GM12878 (cell line): ENCODE measurements at regions not wholly inside any gene's neighbourhood (a gene's known extent, or its start where the extent isn't known, plus 50 kb on each side); places are given as distances from the start of the nearest gene placed in this dataset.

Source experiments
- ATAC-seq: fragments of 200-7000 bp; cut with Tn5 transposase; 3 replicates; pipeline ENCODE4 v1.9.1; 2020; ENCODE audit warnings: mild to moderate bottlenecking, moderate library complexity
- BruUV-seq: library from RNA; stranded (reverse); fragments of 400-500 nt; replicated peaks from 2 replicates; lab custom pipeline; 2021; lab: Mats Ljungman, UMichigan
- CTCF ChIA-PET: fragments of 300-600 bp; sonication (Branson Sonifier 250); formaldehyde crosslinking; extraction: SDS; loops from one replicate; lab custom pipeline; 2021; ENCODE audit warnings: inconsistent platforms; lab: Yijun Ruan, JAX
- POLR2A ChIA-PET: fragments of 350-600 bp; formaldehyde crosslinking; extraction: SDS; loops from one replicate; lab custom pipeline; 2021; ENCODE audit warnings: inconsistent platforms; lab: Charles Lee
- RAD21 ChIA-PET: fragments of 300-600 bp; sonication (Branson Sonifier 250); formaldehyde crosslinking; loops from one replicate; lab custom pipeline; 2023; ENCODE audit warnings: antibody characterized with exemption; ENCODE audit not compliant: unreplicated experiment; lab: Charles Lee
- SMC1A ChIA-PET: fragments of 300-600 bp; sonication (Branson Sonifier 250); formaldehyde crosslinking; loops from one replicate; lab custom pipeline; 2023; ENCODE audit not compliant: unreplicated experiment, uncharacterized antibody; lab: Charles Lee
- DNase-seq: peaks from one replicate; pipeline ENCODE4 v3.0.0-alpha.2; 2011; ENCODE audit warnings: low read depth, low spot score
- FAIRE-seq: peaks from 3 replicates; lab custom pipeline; 2011; peaks lifted over from hg19 to GRCh38; lab: Jason Lieb, UNC
- H2AFZ ChIP-seq: 2 replicates; pipeline ENCODE4 v1.6.0; 2011; ENCODE audit warnings: low read depth, low read length, control low read depth; ENCODE audit not compliant: control insufficient read depth
- H3K27ac ChIP-seq: 2 replicates; pipeline ENCODE4 v1.5.1; 2011; ENCODE audit warnings: control low read depth; ENCODE audit not compliant: control insufficient read depth, insufficient read depth
- H3K27me3 ChIP-seq, 2 experiments: replicated peaks in 1 of 2; 2 replicates each; pipeline versions ENCODE4 v1.6.0 to v1.6.1; 2011; ENCODE audit warnings: low read length in 1 of 2; ENCODE audit not compliant: control insufficient read depth in 2 of 2, insufficient read depth in 2 of 2
- H3K36me3 ChIP-seq, 2 experiments: 2 replicates each; pipeline ENCODE4 v1.5.1; 2011; ENCODE audit warnings: low read length in 1 of 2; ENCODE audit not compliant: control insufficient read depth in 2 of 2, insufficient read depth in 2 of 2
- H3K4me1 ChIP-seq: 2 replicates; pipeline ENCODE4 v1.6.1; 2011; ENCODE audit warnings: mild to moderate bottlenecking, low read length, moderate library complexity, mixed read lengths; ENCODE audit not compliant: control insufficient read depth, insufficient read depth
- H3K4me2 ChIP-seq: 2 replicates; pipeline ENCODE4 v1.6.0; 2011; ENCODE audit warnings: control low read depth; ENCODE audit not compliant: control insufficient read depth, insufficient read depth
- H3K4me3 ChIP-seq: fragments of 200-600 bp; sonication (generic); 2 replicates; pipeline ENCODE4 v1.5.1; 2016
- H3K79me2 ChIP-seq: 2 replicates; pipeline ENCODE4 v1.6.0; 2011; ENCODE audit warnings: low read length; ENCODE audit not compliant: control insufficient read depth, insufficient read depth
- H3K9ac ChIP-seq: 2 replicates; pipeline ENCODE4 v1.8.0; 2011; ENCODE audit warnings: low read length, control low read depth, mixed read lengths; ENCODE audit not compliant: control insufficient read depth, insufficient read depth
- H3K9me3 ChIP-seq: replicated peaks from 3 replicates; pipeline ENCODE4 v1.5.1; 2011; ENCODE audit warnings: mild to moderate bottlenecking, low read length; ENCODE audit not compliant: control insufficient read depth, insufficient read depth
- H4K20me1 ChIP-seq: 2 replicates; pipeline ENCODE4 v1.6.0; 2011; ENCODE audit not compliant: control insufficient read depth, insufficient read depth
- BACH1 ChIP-seq: fragments of 450-650 bp; IDR thresholded peaks from 2 replicates; pipeline ENCODE4 v1.6.1; 2017; ENCODE audit warnings: mild to moderate bottlenecking, borderline replicate concordance
- CBFB ChIP-seq: IDR thresholded peaks from 2 replicates; pipeline ENCODE4 v1.6.1; 2016; ENCODE audit warnings: antibody characterized with exemption, low read depth
- CBX5 ChIP-seq: sonication (generic); IDR thresholded peaks from 2 replicates; pipeline ENCODE4 v1.6.1; 2016; ENCODE audit warnings: low read depth, moderate library complexity, mild to moderate bottlenecking, inconsistent platforms
- HDGF ChIP-seq: fragments of 450-650 bp; IDR thresholded peaks from 2 replicates; pipeline ENCODE4 v1.6.1; 2016; ENCODE audit warnings: antibody characterized with exemption
- IKZF1 ChIP-seq: fragments of 450-650 bp; conservative IDR thresholded peaks from 2 replicates; pipeline ENCODE4 v1.6.1; 2017; ENCODE audit warnings: antibody characterized with exemption, mild to moderate bottlenecking
- JUNB ChIP-seq: IDR thresholded peaks from 2 replicates; pipeline ENCODE4 v1.6.1; 2016; ENCODE audit warnings: antibody characterized with exemption, mild to moderate bottlenecking
- NR2C1 ChIP-seq: fragments of 450-650 bp; IDR thresholded peaks from 2 replicates; pipeline ENCODE4 v1.6.1; 2017; ENCODE audit warnings: antibody characterized with exemption, mild to moderate bottlenecking, moderate library complexity
- NRF1 ChIP-seq: conservative IDR thresholded peaks from 2 replicates; pipeline ENCODE4 v1.6.1; 2011; ENCODE audit warnings: mild to moderate bottlenecking, low read depth, low read length, improper control_type of control experiment
- RBBP5 ChIP-seq: fragments of 200-600 bp; sonication (generic); conservative IDR thresholded peaks from 2 replicates; pipeline ENCODE4 v1.6.1; 2016
- RFX5 ChIP-seq: IDR thresholded peaks from 2 replicates; pipeline ENCODE4 v1.6.1; 2011; ENCODE audit warnings: low read depth, low read length, improper control_type of control experiment
- SRF ChIP-seq, 2 experiments: IDR thresholded peaks; 2 replicates each; pipeline ENCODE4 v1.6.1; 2011; ENCODE audit warnings: low read depth in 2 of 2, low read length in 2 of 2, mild to moderate bottlenecking in 1 of 2, moderate library complexity in 1 of 2
- WGBS: methylation state at CpG from one replicate; pipeline ENCODE4 v1.1.6; 2016; ENCODE audit warnings: low lambda C conversion rate; ENCODE audit not compliant: insufficient replicate concordance, insufficient coverage; ENCODE audit errors: missing lambda C conversion rate; 5-methylcytosine and 5-hydroxymethylcytosine counted together
- in situ Hi-C: fragments of 300-500 bp; cut with MboI; formaldehyde crosslinking; loops from 9 replicates; pipeline ENCODE4 v1.14.3; 2018; ENCODE audit warnings: mixed read lengths
- intact Hi-C: fragments of 100-400 bp; cut with micrococcal nuclease; formaldehyde crosslinking; loops from one replicate; pipeline ENCODE4 v1.14.2; 2022; ENCODE audit not compliant: unreplicated experiment
- TF ChIP-seq, protein P1 (sequence below): fragments of 450-650 bp; IDR thresholded peaks from 2 replicates; pipeline ENCODE4 v1.6.1; 2016; ENCODE audit warnings: mild to moderate bottlenecking
- TF ChIP-seq, protein P2 (sequence below): IDR thresholded peaks from 2 replicates; pipeline ENCODE4 v1.6.1; 2012; ENCODE audit warnings: improper control_type of control experiment, low read depth, low read length; ENCODE audit not compliant: insufficient replicate concordance
- TF ChIP-seq, protein P3 (sequence below): fragments of 450-650 bp; IDR thresholded peaks from 2 replicates; pipeline ENCODE4 v1.6.1; 2017; ENCODE audit warnings: borderline replicate concordance

DNA sequence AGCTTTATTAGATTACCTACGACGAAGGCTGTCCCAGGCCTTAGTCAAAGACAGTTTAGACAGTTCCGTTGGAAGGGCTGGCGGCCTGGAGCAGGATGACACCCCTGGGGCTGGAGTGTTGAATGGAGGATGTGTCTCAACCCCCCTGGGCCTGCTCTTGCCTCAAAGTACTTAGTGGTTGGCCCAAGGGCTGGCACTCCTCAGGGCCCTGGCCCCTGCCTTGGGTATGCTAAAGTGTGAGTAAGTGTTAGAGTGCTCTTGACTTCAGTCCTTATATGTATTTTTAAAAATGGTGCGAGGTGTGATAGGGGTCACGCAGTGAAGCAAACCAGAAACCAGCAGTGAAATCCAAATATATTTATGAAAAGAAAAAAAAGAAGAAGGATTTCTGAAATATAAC, 261.6 kb downstream of the KTN1 start:
- no peak overlapping the region for H3K9ac ChIP-seq
- FAIRE-seq, result no peak
- no peaks in the 10 kb centered on the region for H3K9me3 ChIP-seq
- no TSS peak for BruUV-seq
- CTCF ChIA-PET, result no interaction called here
- no peak for DNase-seq
- RAD21 ChIA-PET, result no interaction called here
- H2AFZ ChIP-seq, result no peak overlapping the region
- intact Hi-C loops (no loop called here), in situ Hi-C loops (no loop called here)
- H3K4me3 ChIP-seq, result no peak overlapping the region
- H3K27ac ChIP-seq, result no peak overlapping the region
- H4K20me1 ChIP-seq, result no peaks in the 10 kb centered on the region
- H3K79me2 ChIP-seq, result no peaks in the 10 kb centered on the region
- no peaks in the 10 kb centered on the region for H3K27me3 ChIP-seq
- WGBS, result 80% methylated on average over 6 of the region's 6 CpGs
- no peak overlapping the region for H3K4me2 ChIP-seq
- TF ChIP-seq NRF1 (no peak), NR2C1 (no peak), CBFB (no peak), BACH1 (no peak), IKZF1 (no peak), RFX5 (no peak), SRF (IDR thresholded peaks at IDR 0.05; ENCODE audit: low read depth in 2 of 2, low read length in 2 of 2) (no peak), JUNB (no peak), CBX5 (no peak), RBBP5 (no peak), HDGF (no peak)
- TF ChIP-seq, protein P1, sequence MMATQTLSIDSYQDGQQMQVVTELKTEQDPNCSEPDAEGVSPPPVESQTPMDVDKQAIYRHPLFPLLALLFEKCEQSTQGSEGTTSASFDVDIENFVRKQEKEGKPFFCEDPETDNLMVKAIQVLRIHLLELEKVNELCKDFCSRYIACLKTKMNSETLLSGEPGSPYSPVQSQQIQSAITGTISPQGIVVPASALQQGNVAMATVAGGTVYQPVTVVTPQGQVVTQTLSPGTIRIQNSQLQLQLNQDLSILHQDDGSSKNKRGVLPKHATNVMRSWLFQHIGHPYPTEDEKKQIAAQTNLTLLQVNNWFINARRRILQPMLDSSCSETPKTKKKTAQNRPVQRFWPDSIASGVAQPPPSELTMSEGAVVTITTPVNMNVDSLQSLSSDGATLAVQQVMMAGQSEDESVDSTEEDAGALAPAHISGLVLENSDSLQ, result no peak
- TF ChIP-seq, protein P2, sequence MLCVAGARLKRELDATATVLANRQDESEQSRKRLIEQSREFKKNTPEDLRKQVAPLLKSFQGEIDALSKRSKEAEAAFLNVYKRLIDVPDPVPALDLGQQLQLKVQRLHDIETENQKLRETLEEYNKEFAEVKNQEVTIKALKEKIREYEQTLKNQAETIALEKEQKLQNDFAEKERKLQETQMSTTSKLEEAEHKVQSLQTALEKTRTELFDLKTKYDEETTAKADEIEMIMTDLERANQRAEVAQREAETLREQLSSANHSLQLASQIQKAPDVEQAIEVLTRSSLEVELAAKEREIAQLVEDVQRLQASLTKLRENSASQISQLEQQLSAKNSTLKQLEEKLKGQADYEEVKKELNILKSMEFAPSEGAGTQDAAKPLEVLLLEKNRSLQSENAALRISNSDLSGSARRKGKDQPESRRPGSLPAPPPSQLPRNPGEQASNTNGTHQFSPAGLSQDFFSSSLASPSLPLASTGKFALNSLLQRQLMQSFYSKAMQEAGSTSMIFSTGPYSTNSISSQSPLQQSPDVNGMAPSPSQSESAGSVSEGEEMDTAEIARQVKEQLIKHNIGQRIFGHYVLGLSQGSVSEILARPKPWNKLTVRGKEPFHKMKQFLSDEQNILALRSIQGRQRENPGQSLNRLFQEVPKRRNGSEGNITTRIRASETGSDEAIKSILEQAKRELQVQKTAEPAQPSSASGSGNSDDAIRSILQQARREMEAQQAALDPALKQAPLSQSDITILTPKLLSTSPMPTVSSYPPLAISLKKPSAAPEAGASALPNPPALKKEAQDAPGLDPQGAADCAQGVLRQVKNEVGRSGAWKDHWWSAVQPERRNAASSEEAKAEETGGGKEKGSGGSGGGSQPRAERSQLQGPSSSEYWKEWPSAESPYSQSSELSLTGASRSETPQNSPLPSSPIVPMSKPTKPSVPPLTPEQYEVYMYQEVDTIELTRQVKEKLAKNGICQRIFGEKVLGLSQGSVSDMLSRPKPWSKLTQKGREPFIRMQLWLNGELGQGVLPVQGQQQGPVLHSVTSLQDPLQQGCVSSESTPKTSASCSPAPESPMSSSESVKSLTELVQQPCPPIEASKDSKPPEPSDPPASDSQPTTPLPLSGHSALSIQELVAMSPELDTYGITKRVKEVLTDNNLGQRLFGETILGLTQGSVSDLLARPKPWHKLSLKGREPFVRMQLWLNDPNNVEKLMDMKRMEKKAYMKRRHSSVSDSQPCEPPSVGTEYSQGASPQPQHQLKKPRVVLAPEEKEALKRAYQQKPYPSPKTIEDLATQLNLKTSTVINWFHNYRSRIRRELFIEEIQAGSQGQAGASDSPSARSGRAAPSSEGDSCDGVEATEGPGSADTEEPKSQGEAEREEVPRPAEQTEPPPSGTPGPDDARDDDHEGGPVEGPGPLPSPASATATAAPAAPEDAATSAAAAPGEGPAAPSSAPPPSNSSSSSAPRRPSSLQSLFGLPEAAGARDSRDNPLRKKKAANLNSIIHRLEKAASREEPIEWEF, result no peak
- TF ChIP-seq, protein P3, sequence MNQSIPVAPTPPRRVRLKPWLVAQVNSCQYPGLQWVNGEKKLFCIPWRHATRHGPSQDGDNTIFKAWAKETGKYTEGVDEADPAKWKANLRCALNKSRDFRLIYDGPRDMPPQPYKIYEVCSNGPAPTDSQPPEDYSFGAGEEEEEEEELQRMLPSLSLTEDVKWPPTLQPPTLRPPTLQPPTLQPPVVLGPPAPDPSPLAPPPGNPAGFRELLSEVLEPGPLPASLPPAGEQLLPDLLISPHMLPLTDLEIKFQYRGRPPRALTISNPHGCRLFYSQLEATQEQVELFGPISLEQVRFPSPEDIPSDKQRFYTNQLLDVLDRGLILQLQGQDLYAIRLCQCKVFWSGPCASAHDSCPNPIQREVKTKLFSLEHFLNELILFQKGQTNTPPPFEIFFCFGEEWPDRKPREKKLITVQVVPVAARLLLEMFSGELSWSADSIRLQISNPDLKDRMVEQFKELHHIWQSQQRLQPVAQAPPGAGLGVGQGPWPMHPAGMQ, result no peak
- TF ChIP-seq, all 136 proteins: peak for 0
- SMC1A ChIA-PET, result no interaction called here
- POLR2A ChIA-PET, result no interaction called here
- Histone ChIP-seq H3K4me1 (no peaks in the 10 kb centered on the region), H3K36me3 (no peaks in the 10 kb centered on the region)
- no peak for ATAC-seq
